ENCODE measurements at regions not wholly inside any gene's neighbourhood (a gene's known extent, or its start where the extent isn't known, plus 50 kb on each side); places are given as distances from the start of the nearest gene placed in this dataset.
"Not testable (repeated sequence)": the region's sequence is repeated elsewhere in the genome, so short reads cannot be mapped to it uniquely, and the experiment has no call there.

DNA sequence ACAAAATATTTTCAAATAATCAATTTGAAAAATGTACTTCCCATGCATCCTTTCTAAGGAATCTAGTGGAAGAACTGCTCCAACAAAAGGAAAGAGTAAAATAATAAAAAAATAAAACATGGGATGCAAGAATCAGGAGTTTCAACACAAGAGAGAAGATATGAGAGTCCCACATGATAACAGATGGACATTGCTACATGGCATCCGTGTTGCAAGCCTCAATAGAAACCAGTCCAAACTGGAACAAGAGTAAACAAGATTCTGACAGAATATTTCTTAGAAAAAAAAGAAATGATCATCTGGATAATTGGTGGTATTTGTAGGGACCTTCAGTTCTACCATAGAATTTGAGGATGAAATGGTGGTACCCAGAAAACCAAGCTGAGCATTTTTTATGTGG lies 186.8 kb downstream of the FRK start:
- TF ChIP-seq, protein P1, sequence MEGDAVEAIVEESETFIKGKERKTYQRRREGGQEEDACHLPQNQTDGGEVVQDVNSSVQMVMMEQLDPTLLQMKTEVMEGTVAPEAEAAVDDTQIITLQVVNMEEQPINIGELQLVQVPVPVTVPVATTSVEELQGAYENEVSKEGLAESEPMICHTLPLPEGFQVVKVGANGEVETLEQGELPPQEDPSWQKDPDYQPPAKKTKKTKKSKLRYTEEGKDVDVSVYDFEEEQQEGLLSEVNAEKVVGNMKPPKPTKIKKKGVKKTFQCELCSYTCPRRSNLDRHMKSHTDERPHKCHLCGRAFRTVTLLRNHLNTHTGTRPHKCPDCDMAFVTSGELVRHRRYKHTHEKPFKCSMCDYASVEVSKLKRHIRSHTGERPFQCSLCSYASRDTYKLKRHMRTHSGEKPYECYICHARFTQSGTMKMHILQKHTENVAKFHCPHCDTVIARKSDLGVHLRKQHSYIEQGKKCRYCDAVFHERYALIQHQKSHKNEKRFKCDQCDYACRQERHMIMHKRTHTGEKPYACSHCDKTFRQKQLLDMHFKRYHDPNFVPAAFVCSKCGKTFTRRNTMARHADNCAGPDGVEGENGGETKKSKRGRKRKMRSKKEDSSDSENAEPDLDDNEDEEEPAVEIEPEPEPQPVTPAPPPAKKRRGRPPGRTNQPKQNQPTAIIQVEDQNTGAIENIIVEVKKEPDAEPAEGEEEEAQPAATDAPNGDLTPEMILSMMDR (IDR thresholded peaks at IDR 0.05), result no peak
- H3K4me2 ChIP-seq (ENCODE audit: low read length), result no peak overlapping the region
- H2AFZ ChIP-seq, result no peak overlapping the region
- no peak overlapping the region for H3K27ac ChIP-seq
- no peaks in the 10 kb centered on the region for H3K36me3 ChIP-seq (ENCODE audit: control insufficient read depth, insufficient read depth, low read length)
- no peaks in the 10 kb centered on the region for H3K79me2 ChIP-seq
- no peaks in the 10 kb centered on the region for H3K9me3 ChIP-seq (ENCODE audit: control insufficient read depth, low read length)
- H3K27me3 ChIP-seq (ENCODE audit: control insufficient read depth, insufficient read depth, low read length), result no peaks in the 10 kb centered on the region
- no peak overlapping the region for H3K9ac ChIP-seq
- no peaks in the 10 kb centered on the region for H3K4me1 ChIP-seq
- no peak overlapping the region for H3K4me3 ChIP-seq (ENCODE audit: low read depth, low read length)

DNA sequence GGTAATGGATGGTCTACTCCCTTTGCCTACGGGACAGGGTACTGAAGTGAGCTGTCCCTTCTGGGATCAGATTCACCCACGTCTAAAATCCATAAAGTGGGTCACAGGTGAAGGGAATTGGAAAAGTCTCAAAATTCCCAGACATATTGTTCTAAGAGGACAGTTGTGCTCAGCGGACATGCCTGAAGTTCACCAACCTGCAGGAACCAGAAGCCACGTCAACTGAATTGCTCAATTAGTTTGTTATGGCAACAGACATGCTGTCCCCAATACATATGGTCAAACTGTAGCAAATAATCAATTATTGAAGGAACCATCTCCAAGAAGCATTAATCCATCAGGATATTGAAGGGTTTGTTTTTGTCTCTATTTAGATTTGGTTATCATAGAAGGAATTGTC lies 190.2 kb downstream of the FRK start:
- Histone ChIP-seq H3K9ac (no peak overlapping the region), H3K4me3 (ENCODE audit: low read depth, low read length) (no peak overlapping the region), H3K4me2 (ENCODE audit: low read length) (no peak overlapping the region), H3K27ac (no peak overlapping the region), H3K36me3 (ENCODE audit: control insufficient read depth, insufficient read depth, low read length) (no peaks in the 10 kb centered on the region), H3K4me1 (no peaks in the 10 kb centered on the region), H3K27me3 (ENCODE audit: control insufficient read depth, insufficient read depth, low read length) (no peaks in the 10 kb centered on the region), H2AFZ (no peak overlapping the region), H3K79me2 (no peaks in the 10 kb centered on the region), H3K9me3 (ENCODE audit: control insufficient read depth, low read length) (no peaks in the 10 kb centered on the region)
- TF ChIP-seq, protein P1 (IDR thresholded peaks at IDR 0.05), result no peak

DNA sequence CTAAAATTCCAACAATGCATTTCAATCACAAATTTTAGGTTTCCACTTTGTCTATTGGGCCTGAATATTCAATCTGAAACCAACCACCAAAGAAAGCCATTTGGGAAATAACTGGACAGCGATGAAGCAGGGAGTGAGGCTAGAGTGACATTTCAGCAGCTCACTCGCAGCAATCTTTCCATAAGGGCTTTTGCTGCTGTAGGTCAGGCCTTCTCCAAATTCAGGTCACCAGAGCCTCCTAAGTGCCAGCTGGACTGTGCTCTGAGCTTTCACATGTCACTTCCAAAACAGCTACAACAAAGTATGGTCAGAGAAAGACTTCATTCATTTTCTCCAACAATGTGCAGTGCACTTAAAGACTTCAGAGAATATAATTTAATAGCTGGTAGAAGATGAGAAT lies 194.8 kb downstream of the FRK start:
- H3K36me3 ChIP-seq (ENCODE audit: control insufficient read depth, insufficient read depth, low read length), result no peaks in the 10 kb centered on the region
- no peaks in the 10 kb centered on the region for H3K4me1 ChIP-seq
- no peak overlapping the region for H3K27ac ChIP-seq
- H3K79me2 ChIP-seq, result no peaks in the 10 kb centered on the region
- no peak overlapping the region for H3K9ac ChIP-seq
- no peak overlapping the region for H2AFZ ChIP-seq
- H3K9me3 ChIP-seq (ENCODE audit: control insufficient read depth, low read length), result no peaks in the 10 kb centered on the region
- no peak overlapping the region for H3K4me2 ChIP-seq (ENCODE audit: low read length)
- H3K27me3 ChIP-seq (ENCODE audit: control insufficient read depth, insufficient read depth, low read length), result no peaks in the 10 kb centered on the region
- TF ChIP-seq, protein P1 (IDR thresholded peaks at IDR 0.05), result no peak
- H3K4me3 ChIP-seq (ENCODE audit: low read depth, low read length), result no peak overlapping the region

DNA sequence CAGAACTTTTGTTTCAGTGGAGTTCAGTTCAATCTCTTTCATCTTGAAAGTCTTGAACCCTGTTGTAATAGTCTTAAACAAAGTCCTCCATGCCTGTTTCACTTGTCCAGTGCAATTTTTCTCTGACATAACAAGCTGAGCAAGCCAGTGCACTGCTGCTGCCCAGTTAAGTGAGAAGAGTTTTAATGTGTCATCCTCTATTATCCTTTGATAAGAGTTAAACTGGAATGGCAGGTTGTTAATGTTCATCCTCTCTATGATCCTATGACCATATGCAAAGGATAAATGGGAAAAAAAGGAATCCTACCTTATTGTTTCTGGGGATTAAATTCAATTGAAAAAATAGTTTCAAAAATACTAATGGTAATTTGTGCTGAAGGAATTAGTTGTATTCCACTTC lies 197.5 kb downstream of the FRK start:
- no peak overlapping the region for H3K9ac ChIP-seq
- TF ChIP-seq, protein P1 (IDR thresholded peaks at IDR 0.05), result no peak
- no peak overlapping the region for H3K4me2 ChIP-seq (ENCODE audit: low read length)
- no peaks in the 10 kb centered on the region for H3K36me3 ChIP-seq (ENCODE audit: control insufficient read depth, insufficient read depth, low read length)
- no peaks in the 10 kb centered on the region for H3K4me1 ChIP-seq
- no peak overlapping the region for H2AFZ ChIP-seq
- H3K27ac ChIP-seq, result no peak overlapping the region
- H3K9me3 ChIP-seq (ENCODE audit: control insufficient read depth, low read length), result no peaks in the 10 kb centered on the region
- no peaks in the 10 kb centered on the region for H3K79me2 ChIP-seq
- H3K4me3 ChIP-seq (ENCODE audit: low read depth, low read length), result no peak overlapping the region
- no peaks in the 10 kb centered on the region for H3K27me3 ChIP-seq (ENCODE audit: control insufficient read depth, insufficient read depth, low read length)

DNA sequence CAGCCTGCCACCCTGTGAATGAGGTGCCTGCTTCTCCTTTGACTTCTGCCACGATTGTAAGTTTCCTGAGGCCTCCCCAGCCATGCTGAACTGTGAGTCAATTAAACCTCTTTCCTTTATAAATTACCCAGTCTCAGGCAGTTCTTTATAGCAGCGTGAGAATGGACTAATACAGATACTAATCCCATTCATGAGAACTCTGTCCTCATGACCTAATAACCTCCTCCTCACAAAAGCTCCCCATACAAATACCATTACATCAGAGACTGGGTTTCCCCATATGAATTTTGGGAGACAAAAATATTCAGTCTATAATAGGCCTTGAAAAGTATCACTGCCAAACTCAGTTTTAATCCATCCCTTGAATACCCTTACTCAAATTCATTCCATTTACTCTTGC lies 199.0 kb downstream of the FRK start:
- H3K9ac ChIP-seq; H3K79me2 ChIP-seq; H3K4me1 ChIP-seq; H3K36me3 ChIP-seq (ENCODE audit: control insufficient read depth, insufficient read depth, low read length); H3K4me3 ChIP-seq (ENCODE audit: low read depth, low read length); H3K27me3 ChIP-seq (ENCODE audit: control insufficient read depth, insufficient read depth, low read length); H2AFZ ChIP-seq; H3K9me3 ChIP-seq (ENCODE audit: control insufficient read depth, low read length); H3K27ac ChIP-seq; H3K4me2 ChIP-seq (ENCODE audit: low read length): not testable (repeated sequence)

DNA sequence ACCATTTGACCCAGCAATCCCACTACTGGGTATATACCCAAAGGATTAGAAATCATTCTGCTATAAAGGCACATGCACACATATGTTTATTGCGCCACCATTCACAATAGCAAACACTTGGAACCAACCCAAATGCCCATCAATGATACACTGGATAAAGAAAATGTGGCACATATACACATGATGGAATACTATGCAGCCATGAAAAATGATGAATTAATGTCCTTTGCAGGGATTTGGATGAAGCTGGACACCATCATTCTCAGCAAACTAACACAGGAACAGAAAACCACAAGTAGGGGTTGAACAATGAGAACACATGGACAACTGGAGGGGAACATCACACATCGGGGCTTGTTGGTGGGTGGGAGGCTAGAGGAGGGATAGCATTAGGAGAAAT lies 201.1 kb downstream of the FRK start:
- H2AFZ ChIP-seq; H3K36me3 ChIP-seq (ENCODE audit: control insufficient read depth, insufficient read depth, low read length); H3K9me3 ChIP-seq (ENCODE audit: control insufficient read depth, low read length); H3K4me1 ChIP-seq; H3K27ac ChIP-seq; H3K4me3 ChIP-seq (ENCODE audit: low read depth, low read length); H3K27me3 ChIP-seq (ENCODE audit: control insufficient read depth, insufficient read depth, low read length); H3K9ac ChIP-seq; H3K79me2 ChIP-seq; H3K4me2 ChIP-seq (ENCODE audit: low read length): not testable (repeated sequence)
